Inferior parietal cortex (tissue), 1 donor: ENCODE measurements at regions not wholly inside any gene's neighbourhood (a gene's known extent, or its start where the extent isn't known, plus 50 kb on each side); places are given as distances from the start of the nearest gene placed in this dataset.
"Not testable (repeated sequence)": the region's sequence is repeated elsewhere in the genome, so short reads cannot be mapped to it uniquely, and the experiment has no call there.

Experiments
- DNase-seq: peaks from one replicate; pipeline ENCODE4 v3.0.0-alpha.2; 2016; ENCODE audit errors: extremely low spot score

DNA sequence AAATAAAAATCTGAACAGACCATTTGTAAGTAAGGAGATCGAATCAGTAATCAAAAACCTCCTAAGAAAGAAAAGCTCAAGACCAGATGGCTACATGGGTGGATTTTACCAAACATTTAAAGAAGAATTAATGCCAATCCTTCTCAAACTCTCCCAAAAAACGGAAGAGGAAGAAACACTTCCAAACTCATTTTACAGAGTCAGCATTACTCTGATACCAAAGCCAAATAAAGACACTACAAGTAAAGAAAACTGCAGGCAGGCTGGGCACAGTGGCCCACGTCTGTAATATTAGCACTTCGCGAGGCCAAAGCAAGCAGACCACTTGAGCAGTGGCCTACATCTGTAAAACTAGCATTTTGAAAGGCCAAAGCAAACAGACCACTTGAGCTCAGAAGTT lies 159.8 kb downstream of the DPY19L2 start:
- DNase-seq: no peak

DNA sequence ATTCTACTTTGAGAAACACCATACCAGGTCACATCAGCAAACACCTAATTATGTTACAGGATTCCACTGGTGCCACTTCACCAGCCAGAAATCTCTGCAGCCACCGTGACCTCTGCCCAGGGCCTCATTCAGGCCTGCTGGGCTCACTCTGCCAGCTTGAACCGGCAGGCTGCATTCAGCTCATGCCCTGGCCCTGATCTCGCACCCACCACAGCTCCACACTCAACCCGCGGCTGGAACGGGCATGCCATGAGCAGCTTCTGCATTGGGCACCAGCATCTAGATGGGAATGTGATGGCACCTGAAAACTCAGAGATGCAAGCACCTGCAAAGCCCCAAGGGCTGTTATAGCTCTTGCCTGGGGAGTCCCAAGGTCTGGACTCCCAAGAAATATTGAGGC lies 168.7 kb downstream of the DPY19L2 start:
- DNase-seq: no peak

DNA sequence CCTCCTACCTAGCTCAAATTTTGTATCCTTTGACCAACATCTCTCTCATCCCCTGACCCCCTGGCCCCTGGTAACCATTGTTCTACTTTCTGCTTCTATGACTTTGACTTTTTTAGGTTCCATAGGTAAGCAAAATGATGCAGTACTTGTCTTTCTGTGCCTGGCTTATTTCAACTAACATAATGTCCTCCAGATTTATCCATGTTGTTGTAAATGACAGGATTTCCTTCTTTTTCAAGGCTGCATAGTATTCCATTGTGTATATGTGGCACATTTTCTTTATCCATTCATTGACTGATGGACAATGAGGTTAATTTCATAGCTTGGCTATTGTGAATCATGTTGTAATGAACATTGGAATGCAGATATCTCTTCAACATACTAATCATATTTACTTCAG lies 170.1 kb downstream of the DPY19L2 start:
- DNase-seq: no peak

DNA sequence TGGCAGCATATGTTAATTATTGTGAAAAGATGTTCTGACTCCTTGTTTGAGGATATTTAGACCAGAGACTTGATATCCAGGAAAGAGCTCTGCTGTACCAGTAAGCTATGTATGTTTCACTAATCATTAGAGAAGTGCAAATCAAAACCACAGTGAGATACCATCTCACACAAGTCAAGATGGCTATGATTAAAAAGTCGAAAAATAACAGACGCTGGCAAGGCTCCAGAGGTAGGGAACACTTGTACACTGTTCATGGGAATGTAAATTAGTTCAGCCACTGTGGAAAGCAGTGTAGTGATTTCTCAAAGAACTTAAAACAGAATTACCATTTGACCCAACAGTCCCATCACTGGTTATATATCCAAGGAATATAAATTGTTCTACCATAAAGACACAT lies 171.6 kb downstream of the DPY19L2 start:
- no peak for DNase-seq

DNA sequence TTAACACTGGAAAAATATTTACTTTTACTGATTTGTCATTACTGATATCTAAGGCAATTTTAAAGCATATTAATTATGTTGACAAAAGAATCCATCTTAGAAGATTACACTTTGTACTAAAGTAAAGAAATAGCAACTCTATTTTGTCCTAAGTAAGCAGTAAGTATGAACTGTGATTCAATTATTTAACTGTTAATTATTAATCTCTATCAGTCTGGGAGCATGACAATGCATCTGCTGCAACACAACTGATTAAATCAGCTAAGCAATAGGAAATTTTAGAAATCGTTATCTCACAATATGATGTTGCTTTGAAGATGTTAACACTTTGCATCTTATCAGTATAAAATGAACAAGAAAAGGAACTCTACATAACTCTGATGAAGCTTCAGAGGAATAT lies 172.3 kb downstream of the DPY19L2 start:
- no peak for DNase-seq

DNA sequence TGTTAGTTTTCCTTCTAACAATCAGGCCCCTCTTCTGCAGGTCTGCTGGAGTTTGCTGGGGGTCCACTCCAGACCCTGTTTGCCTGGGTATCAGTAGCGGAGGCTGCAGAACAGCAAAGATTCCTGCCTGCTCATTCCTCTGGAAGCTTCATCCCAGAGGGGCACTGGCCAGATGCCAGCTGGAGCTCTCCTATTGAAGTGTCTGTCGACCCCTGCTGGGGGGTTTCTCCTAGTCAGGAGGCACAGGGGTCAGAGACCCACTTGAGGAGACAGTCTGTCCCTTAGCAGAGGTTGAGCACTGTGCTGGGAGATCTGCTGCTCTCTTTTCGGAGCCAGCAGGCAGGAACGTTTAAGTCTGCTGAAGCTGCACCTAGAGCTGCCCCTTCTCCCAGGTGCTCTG lies 174.9 kb downstream of the DPY19L2 start:
- not testable (repeated sequence) for DNase-seq

DNA sequence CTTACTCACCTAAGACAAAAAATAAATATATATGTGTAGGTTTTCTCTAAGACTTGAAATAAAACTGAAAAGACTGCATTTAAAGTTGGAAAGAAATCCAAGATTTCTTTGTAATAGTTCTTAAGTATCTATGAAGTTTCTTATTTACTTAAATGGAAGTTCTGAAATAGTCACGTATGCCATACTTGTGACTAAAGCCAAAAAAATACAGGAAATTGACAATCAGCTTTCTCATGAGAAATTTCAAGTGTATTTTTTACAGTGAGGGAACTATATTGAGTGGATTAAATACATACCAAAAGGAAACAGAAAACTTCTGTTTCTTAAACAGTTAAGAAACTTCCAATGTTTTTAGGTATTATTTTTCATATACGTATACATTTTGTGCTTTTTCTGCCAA lies 188.1 kb downstream of the DPY19L2 start:
- DNase-seq: no peak

DNA sequence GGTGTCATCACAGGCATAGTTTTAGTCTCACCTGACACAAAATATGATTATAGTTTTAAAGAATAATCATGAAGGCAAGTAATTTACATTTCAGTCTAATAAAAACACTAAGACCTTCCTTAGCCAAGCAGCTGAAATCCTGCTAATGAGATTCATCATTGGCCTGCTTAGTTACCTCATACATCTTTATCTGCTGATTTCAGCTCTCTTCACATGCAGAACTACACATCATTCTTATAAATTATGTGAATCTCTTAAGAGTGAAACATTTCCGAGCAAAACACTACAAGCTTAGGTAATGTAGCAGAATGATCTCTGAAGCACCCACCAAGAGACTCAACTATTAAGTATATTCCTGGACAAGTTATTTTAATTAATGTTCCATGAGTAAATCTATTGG lies 198.1 kb downstream of the DPY19L2 start:
- DNase-seq: no peak

DNA sequence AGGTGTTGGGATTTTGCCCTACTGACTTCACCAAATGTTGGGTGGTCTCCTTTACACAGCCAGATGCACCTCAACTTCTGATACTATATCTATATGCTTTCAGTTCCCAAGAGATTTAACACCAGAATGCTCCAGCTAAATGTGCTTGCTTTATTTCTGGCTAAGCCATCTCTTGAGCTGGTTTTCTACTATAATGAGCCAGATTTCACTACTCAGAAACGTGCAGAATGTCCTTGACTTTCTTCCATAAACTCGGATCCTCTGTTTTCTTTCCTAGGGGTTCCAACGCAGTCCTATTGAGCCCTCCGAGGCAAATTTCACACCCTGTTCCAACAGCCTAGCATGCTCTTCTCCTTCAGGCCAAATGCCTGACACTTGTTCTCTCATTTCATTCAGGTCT lies 200.3 kb downstream of the DPY19L2 start:
- DNase-seq: no peak

DNA sequence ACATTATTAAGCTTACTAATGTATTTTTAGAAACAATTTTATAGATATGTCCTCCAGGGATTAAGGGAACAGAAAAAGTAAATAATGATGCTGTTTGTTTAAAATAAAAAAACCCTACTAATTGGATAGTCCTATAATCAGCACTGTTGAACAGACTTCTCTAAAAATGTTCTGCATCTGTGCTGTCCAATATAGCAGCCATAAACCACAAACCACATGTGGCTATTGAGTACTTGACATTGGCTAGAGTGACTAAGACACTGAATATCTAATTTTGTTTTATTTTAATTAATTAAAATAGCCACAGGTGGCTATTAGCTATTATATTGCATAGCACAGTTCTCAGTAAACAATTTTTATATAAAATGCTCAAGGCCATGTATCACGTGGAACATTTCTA lies 210.4 kb downstream of the DPY19L2 start:
- DNase-seq: no peak

DNA sequence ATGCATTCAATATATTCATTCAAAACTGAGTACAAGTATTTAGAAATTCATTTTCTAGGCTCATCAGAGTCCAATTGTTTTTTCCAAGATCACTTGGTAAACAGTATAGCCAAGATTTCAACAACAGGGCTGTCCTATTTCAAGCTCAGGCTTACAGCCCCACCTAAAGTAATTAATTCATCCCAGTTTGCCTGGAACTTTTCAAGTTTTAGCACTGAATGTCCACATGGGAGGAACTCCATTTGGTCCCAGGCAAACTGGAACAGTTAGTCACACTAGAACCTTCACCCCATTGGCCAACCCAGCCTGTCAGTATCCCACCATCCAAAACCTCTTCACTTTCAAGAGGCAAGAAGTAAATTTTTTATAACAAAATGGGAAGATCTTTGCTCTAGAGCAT lies 210.9 kb downstream of the DPY19L2 start:
- no peak for DNase-seq

DNA sequence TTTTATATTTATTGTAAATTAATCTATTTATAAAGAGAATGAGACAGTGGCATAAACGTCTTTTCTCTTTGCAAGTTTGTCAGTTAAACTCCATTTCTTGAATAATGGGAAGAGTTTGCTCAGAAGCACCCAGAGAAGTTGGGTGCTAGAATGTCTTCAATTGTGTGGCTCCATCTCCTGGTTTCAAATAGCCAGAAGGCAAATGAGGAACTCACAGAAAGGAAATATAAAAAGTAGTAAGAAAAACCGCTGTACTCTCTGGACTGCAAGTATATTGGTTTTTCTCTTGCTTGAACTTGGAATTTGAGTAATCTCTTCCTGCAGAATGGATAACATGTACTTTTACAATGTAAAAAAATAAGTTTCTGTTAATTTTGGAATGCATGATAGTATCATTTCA lies 217.5 kb downstream of the DPY19L2 start:
- DNase-seq: no peak

DNA sequence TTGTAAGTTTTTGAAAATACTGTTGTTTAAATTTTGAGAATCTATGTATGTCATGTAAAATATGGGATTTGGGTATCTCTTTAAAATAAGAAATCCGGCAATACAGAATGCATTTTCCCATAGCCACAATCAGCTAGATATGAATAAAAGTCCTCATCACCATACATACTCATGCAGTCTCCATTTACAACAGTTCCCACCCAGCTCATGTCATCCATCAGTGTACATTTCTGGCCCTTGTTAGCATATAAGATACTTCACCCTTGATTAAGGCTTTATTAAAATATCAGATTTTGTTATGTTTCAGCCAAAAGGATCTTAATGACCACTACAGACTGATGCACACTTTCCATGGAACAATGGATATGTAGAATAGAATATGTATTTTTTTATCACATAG lies 218.0 kb downstream of the DPY19L2 start:
- no peak for DNase-seq

DNA sequence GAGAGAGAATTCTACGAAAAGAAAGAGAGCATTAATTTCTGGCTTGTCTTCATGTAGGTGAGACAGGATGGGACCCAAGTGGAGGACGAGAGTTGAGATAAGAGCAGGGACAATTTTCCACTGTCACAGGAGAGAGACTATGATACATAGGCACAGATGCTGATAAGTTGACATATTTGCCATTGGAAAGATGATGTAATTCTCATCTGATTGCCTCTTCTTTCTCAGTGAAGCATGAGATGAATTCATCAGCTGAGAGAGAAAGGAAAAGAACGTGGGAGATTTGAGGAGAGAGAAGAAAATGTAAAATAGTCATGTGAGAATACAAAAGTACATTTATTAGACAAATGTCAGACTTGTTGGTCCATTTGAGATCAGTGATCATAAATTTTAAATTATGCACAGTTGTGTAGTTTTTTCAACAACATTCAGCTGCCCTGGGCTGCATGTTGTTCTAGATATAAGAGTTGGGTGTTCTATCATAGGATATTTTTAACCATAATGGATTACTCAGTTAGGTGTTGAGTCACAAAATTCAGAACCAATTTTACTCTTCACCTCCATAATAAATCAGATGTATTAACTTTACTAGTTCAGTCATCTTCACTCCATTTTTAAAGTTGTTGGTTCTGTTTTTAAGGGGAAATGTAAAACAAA lies 222.9 kb downstream of the DPY19L2 start:
- no peak for DNase-seq

DNA sequence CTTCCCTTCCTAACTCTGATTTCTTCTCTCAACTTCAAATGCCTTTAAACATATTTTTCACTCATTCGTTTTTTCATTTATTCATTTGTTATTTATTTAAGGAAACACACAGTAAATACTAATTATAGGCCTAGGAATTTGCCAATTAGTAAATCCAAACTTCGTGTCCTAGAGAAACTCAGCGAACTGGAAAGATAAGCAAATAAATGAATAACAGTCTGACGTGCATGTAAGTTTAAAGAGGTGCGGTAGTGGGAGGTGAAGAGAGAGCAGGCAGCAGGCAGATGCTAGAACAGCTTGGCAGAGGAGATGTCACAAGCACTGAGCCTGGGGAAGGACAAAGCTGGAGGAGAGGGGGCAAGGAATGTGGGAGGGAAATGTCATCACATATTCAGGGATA lies 228.2 kb downstream of the DPY19L2 start:
- no peak for DNase-seq

DNA sequence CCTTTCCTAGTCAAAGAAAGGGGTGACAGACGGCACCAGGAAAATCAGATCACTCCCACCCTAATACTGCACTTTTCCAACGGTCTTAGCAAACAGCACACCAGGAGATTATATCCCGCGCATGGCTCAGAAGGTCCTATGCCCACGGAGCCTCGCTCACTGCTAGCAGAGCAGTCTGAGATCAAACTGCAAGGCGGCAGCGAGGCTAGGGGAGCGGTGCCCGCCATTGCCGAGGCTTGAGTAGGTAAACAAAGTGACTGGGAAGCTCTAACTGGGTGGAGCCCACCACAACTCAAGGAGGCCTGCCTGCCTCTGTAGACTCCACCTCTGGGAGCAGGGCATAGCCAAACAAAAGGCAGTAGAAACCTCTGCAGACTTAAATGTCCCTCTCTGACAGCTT lies 233.9 kb downstream of the DPY19L2 start:
- DNase-seq: not testable (repeated sequence)

DNA sequence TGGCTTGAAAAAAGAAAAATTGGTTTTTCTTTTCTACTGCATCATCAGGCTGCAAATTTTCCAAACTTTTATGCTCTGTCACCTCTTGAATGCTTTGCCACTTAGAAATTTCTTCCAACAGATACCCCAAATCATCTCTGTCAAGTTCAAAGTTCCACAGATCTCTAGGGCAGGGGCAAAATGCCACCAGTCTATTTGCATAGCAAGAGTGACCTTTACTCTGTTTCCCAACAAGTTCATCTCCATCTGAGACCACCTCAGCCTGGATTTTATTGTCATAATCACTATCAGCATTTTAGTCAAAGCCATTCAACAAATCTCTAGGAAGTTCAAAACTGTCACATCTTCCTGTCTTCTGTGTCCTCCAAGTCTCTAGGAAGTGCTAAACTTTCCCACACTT lies 240.3 kb downstream of the DPY19L2 start:
- DNase-seq: not testable (repeated sequence)

DNA sequence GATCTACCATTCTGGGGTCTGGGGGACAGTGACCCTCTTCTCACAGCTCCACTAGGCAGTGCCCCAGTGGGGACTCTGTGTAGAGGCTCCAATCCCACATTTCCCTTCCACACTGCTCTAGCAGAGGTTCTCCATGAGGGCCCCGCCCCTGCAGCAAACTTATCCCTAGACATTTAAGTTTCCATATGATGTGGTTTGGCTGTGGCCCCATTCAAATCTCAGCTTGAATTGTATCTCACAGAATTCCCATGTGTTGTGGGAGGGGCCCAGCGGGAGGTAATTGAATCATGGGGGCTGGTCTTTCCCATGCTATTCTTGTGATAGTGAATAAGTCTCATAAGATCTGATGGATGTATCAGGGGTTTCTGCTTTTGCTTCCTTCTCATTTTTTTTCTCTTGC lies 241.3 kb downstream of the DPY19L2 start:
- DNase-seq: not testable (repeated sequence)

DNA sequence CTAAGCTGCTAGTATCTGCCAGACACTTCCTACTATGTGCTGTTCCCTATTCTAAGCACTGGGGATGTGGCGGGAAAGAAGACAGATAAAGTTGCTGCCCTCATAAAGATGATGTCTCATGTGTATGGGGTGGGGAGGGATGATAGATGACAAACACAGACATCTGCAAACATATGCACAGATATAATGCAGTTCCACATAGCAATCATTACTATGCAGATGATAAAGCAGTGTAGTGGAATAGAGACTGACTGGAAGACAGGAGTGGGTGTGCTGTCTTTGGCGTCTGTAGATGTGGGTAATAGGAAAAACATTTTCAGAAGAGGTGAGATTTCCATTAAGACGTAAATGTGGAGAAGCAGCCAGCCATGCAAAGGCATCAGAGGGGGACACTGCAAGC lies 243.6 kb downstream of the DPY19L2 start:
- no peak for DNase-seq

DNA sequence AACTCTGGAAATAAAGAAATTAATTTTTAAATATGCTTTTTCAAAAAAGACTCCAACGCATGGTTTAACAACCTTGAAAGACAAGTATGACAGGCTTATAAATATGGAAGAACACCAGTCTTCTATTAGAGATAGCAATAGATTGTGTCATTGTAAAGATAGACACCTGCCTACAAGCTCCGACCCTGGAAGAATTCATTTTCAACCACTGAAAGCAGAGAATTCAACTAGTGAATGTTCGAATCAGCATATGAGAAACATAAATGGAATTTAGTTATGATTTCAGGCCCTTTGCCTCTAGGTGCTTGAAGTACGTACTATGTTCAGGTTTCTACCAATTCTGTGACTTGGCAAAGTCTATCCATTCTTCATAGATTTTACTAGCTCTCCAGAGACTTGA lies 244.5 kb downstream of the DPY19L2 start:
- DNase-seq: no peak

DNA sequence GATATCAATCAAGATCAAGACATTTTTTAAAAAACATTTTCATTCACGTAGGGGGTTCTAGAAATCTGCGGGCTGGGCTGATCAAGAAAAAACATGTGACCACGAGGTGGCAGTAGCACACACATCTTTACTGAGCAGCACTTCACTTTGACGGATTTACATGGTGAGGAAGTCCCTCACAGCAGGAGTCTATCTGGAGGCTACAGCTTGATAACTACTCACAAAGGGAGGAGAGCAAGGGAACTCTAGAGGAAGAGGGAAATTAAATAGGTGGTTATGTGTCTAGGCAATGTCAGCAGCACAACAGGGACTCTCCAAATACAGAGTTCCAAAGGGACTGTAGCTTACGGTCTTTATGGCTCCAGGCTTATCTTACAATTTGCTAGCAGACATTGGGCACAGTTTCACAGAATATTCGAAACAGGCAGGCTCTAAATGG lies 248.1 kb downstream of the DPY19L2 start:
- DNase-seq: no peak

DNA sequence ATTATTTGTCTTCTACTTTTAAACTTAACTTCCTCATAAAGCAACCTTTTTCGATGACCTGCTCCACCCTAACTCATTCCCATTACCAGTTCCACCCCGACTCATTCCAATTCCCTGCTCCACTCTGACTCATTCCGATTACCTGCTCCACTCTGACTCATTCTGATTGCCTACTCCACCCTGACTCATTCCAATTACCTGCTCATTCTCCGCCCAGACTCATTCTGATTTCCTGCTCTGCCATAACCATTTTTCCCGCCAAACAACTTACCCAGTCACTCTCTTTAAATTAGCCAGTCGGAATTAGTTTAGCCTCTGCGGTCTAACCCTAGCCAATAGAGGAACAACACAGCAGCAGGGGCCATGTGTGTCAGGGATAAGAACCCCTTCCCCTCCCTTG lies 249.1 kb downstream of the DPY19L2 start:
- no peak for DNase-seq

DNA sequence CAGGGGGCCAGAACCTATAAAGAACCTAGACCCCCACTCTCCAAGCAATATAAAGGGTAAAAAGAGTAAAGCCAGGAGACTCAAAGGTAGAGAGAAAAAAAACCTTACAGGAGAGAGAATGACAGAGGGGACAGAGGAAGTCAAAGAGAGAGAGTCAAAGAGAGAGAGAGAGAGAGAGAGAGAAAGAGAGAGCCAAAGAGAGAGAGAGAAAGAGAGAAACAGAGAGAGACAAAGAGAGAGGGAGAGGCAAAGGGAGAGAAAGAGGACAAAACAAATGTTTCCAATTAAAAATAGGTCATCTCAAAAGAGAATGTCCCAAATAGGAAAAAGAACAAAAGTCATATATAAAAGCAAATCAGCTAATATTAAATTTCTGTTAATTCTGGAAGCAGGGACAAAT lies 251.5 kb downstream of the DPY19L2 start:
- DNase-seq: no peak

DNA sequence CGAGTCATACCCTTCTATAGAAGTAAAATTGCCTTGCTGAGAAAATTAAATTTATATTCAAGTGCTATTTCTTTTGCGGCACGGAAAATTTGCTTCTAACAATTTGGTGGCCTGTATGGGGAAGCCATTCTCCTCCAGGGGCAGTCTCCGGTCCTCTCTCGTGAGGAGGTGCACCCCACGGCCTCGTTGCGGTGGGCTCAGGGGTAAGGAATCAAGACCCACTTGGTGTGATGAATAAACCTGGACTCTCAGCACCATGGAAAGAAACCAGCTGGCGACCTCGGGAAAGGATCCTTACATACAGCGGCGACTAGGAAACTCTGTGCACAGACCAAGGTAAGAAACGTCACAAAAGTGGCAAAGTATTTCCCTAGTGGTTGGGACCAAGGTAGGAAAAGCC lies 252.9 kb downstream of the DPY19L2 start:
- DNase-seq: no peak
